ENCODE measurements at regions not wholly inside any gene's neighbourhood (a gene's known extent, or its start where the extent isn't known, plus 50 kb on each side); places are given as distances from the start of the nearest gene placed in this dataset.

DNA sequence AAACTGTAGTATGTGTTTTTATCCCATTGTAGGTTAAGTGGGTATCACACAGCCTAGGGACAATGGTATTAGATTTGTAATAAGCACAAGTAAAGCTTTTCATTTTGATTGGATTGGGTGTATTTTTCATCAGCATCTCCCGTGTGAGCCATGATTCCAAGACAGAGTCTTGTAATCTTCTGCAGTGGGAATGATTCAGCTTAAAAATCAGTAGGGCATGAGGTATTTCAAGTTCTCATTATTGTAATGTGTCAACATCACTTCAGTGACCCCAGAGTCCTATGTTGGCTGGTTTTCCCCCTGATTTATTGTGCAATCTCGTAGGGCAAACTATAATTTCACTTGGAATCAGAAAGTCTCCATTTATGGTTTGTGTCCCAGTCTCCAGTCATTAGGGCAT is 833.2 kb upstream of the RBFOX1 start:
- H3K4me2 ChIP-seq (ENCODE audit: low read depth, low read length): no peak overlapping the region
- DNase-seq: no peak
- H2AK9ac ChIP-seq (replicated peaks; ENCODE audit: low read depth, low read length, poor library complexity): no peak overlapping the region
- WGBS, 2 experiments (ENCODE audit: extremely low coverage in 2 of 2, insufficient read length in 1 of 2): no CpG with 5 or more reads among the region's 2 CpGs
- no peak overlapping the region for H3K4me3 ChIP-seq (ENCODE audit: insufficient read depth, low read depth, low read length)
- no peak overlapping the region for H2AK5ac ChIP-seq (ENCODE audit: low read depth, low read length)
- H3K36me3 ChIP-seq (ENCODE audit: control insufficient read depth, insufficient read depth, low read length): no peaks in the 10 kb centered on the region
- intact Hi-C loops (cut with micrococcal nuclease): no loop called here
- H2BK5ac ChIP-seq (ENCODE audit: low read depth, low read length, poor library complexity, severe bottlenecking): no peak overlapping the region
- no peak overlapping the region for H3K56ac ChIP-seq (ENCODE audit: extremely low read depth, insufficient read depth, low read length)
- H3K4me1 ChIP-seq (ENCODE audit: control insufficient read depth, insufficient read depth, low read length): no peaks in the 10 kb centered on the region
- H2AFZ ChIP-seq (replicated peaks; ENCODE audit: low read length, poor library complexity): no peak overlapping the region
- no peaks in the 10 kb centered on the region for H3K9me1 ChIP-seq (ENCODE audit: insufficient read depth, low read length)
- no peak overlapping the region for H2BK20ac ChIP-seq (ENCODE audit: low read depth, low read length)
- ChIA-PET CTCF (no interaction called here), POLR2A (ENCODE audit: unreplicated experiment) (no interaction called here)
- H2BK15ac ChIP-seq (ENCODE audit: low read depth, low read length): no peak overlapping the region
- H4K8ac ChIP-seq (ENCODE audit: low read depth in 2 of 2, low read length in 2 of 2): no peak overlapping the region
- H2BK120ac ChIP-seq (ENCODE audit: low read depth, low read length): no peak overlapping the region
- no peak overlapping the region for H3K23ac ChIP-seq (ENCODE audit: low read depth, low read length)
- no peak overlapping the region for H4K91ac ChIP-seq (ENCODE audit: insufficient read depth, low read depth, low read length)
- dilution Hi-C loops (cut with HindIII; ENCODE audit: low sequenced_read_pairs, unreplicated experiment): no loop called here
- no peak overlapping the region for H3K18ac ChIP-seq (ENCODE audit: low read depth, low read length)
- TF ChIP-seq POLR2A (IDR thresholded peaks at IDR 0.05; ENCODE audit: low read depth, low read length) (no peak), NFE2L2 (IDR thresholded peaks at IDR 0.05; ENCODE audit: low read depth, low read length) (no peak), MAZ (IDR thresholded peaks at IDR 0.05; ENCODE audit: borderline replicate concordance, low read depth, low read length) (no peak), MXI1 (IDR thresholded peaks at IDR 0.05; ENCODE audit: borderline replicate concordance, low read depth, low read length) (no peak), RAD21 (IDR thresholded peaks at IDR 0.05; ENCODE audit: low read length) (no peak), RFX5 (IDR thresholded peaks at IDR 0.05; ENCODE audit: low read depth, low read length) (no peak), SMC3 (IDR thresholded peaks at IDR 0.05; ENCODE audit: low read depth, low read length) (no peak), FOS (IDR thresholded peaks at IDR 0.05; ENCODE audit: low read depth, low read length) (no peak), RCOR1 (IDR thresholded peaks at IDR 0.05; ENCODE audit: insufficient replicate concordance, low read length) (no peak), MAFK (IDR thresholded peaks at IDR 0.05; ENCODE audit: low read depth, low read length) (no peak), BHLHE40 (IDR thresholded peaks at IDR 0.05; ENCODE audit: low read depth, low read length) (no peak)
- TF ChIP-seq, protein P1, sequence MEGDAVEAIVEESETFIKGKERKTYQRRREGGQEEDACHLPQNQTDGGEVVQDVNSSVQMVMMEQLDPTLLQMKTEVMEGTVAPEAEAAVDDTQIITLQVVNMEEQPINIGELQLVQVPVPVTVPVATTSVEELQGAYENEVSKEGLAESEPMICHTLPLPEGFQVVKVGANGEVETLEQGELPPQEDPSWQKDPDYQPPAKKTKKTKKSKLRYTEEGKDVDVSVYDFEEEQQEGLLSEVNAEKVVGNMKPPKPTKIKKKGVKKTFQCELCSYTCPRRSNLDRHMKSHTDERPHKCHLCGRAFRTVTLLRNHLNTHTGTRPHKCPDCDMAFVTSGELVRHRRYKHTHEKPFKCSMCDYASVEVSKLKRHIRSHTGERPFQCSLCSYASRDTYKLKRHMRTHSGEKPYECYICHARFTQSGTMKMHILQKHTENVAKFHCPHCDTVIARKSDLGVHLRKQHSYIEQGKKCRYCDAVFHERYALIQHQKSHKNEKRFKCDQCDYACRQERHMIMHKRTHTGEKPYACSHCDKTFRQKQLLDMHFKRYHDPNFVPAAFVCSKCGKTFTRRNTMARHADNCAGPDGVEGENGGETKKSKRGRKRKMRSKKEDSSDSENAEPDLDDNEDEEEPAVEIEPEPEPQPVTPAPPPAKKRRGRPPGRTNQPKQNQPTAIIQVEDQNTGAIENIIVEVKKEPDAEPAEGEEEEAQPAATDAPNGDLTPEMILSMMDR (conservative IDR thresholded peaks at IDR 0.05; ENCODE audit: low read depth, low read length): no peak
- TF ChIP-seq, protein P2, sequence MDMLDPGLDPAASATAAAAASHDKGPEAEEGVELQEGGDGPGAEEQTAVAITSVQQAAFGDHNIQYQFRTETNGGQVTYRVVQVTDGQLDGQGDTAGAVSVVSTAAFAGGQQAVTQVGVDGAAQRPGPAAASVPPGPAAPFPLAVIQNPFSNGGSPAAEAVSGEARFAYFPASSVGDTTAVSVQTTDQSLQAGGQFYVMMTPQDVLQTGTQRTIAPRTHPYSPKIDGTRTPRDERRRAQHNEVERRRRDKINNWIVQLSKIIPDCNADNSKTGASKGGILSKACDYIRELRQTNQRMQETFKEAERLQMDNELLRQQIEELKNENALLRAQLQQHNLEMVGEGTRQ (IDR thresholded peaks at IDR 0.05; ENCODE audit: low read depth, low read length): no peak
- H3K14ac ChIP-seq (replicated peaks; ENCODE audit: low read depth, low read length): no peak overlapping the region
- H3K27me3 ChIP-seq (ENCODE audit: control insufficient read depth, insufficient read depth, low read length): no peaks in the 10 kb centered on the region
- H3K9me3 ChIP-seq (ENCODE audit: control insufficient read depth, insufficient read depth, low read length): peaks cover 15% of the 10 kb centered on the region
- no TSS peak for BruUV-seq (replicated peaks)
- no peak overlapping the region for H3K27ac ChIP-seq (ENCODE audit: insufficient read depth, low read length)
- H4K5ac ChIP-seq (ENCODE audit: low read depth, low read length): no peak overlapping the region
- H3K79me1 ChIP-seq (ENCODE audit: low read depth in 1 of 2, low read length in 2 of 2): no peaks in the 10 kb centered on the region
- no peaks in the 10 kb centered on the region for H4K20me1 ChIP-seq (ENCODE audit: insufficient read depth, low read length)
- in situ Hi-C loops (cut with MboI; ENCODE audit: low sequenced_read_pairs): no loop called here
- H3K9ac ChIP-seq (ENCODE audit: low read depth, low read length): no peak overlapping the region
- ATAC-seq (ENCODE audit: low read depth): no peak
- H3K4ac ChIP-seq (ENCODE audit: low read depth, low read length): no peak overlapping the region
